HG03469 (cell line): ENCODE measurements at regions not wholly inside any gene's neighbourhood (a gene's known extent, or its start where the extent isn't known, plus 50 kb on each side); places are given as distances from the start of the nearest gene placed in this dataset.

Experiments
- ATAC-seq: cut with Tn5 transposase; IDR thresholded peaks from one replicate; pipeline ENCODE4 v1.9.1; 2021; ENCODE audit warnings: mild to moderate bottlenecking, moderate library complexity, moderate number of reproducible peaks; ENCODE audit not compliant: unreplicated experiment

DNA sequence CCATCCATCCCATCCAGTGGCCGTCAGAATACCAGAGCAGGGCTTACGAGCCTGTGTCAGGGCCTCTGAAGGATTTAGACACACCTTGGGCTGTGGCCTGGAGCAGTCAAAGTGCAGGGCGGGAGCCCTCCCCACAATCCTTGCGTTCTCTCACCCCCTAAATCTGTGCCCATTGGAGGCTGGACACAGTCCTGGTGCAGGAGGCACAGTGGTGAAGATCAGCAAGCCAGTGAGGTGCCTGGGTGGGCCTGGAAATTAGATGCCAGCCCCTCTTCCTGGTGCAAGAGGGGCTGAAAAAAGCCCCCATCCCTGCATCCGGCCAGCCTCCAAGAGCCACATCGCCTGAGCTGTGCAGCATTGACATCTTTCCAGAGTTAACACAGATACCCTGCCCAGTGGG, 1045.8 kb downstream of the TBC1D22A start:
- no peak for ATAC-seq

GRCh38 chr22:47807506-47807905, 1045.1 kb downstream of the TBC1D22A start:
- no peak for ATAC-seq

DNA sequence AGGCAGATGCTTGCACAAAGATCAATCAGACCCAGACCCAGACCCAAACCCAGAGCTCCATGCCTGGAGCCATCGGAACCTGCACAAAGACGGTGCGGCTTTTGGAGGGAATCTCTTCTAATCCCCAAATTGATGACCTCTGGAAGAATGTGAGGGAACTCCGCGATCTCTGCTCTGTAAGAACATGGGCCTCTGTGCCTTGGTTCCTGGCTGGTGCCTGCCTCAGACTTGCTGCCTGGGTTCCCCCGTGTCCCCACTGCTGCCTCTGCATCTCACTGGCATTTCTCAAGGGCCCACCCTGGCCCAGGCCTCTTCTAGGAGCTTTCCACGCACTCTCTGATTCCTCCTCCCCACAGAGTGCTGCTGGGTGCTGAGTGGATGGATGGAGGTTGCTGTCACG, 1044.4 kb downstream of the TBC1D22A start:
- ATAC-seq = no peak

GRCh38 chr22:47805394-47805935, 1043.0 kb downstream of the TBC1D22A start:
- ATAC-seq = no peak

DNA sequence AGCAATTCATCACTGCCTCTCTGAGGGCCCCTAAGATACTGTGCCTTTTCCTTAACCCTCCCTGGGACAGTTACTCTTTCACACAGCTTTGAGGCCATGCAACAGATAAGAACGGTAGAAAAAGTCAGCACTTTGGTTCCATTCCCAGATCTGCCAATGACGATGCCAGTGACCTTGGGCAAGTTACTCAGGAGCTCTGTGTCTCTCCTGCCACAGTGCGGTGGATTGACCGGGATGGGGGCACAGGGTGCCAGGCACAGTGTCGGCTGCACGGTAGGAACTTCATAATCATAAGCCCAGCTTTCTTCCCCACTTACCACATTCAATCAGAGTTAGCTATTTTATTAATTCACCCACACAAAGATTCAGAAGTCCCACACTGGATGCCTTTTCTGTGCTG, 1041.8 kb downstream of the TBC1D22A start:
- no peak for ATAC-seq

DNA sequence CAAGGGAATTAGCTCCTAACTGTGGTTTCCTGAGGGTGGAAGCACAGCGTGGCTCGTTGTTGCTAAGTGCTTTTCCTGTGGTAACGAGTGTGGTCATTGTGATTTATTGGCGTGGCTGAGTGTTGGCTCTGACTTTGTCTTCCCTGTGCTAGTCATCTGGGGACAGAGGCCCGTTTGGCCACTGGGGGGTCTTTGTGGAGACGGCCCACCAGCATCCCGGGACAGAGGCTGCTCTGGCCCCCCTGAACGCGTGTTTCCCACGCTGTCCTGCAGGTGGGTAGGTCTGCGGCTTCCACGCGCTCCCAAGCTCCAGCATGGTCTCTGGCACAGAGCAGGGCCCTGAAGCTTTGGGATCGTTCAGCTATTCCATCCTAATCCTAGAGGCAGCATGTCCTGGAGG, 1040.0 kb downstream of the TBC1D22A start:
- ATAC-seq = no peak

- no peak for ATAC-seq
Observed at GRCh38 chr22:47801541-47802245, 1039.2 kb downstream of the TBC1D22A start.

DNA sequence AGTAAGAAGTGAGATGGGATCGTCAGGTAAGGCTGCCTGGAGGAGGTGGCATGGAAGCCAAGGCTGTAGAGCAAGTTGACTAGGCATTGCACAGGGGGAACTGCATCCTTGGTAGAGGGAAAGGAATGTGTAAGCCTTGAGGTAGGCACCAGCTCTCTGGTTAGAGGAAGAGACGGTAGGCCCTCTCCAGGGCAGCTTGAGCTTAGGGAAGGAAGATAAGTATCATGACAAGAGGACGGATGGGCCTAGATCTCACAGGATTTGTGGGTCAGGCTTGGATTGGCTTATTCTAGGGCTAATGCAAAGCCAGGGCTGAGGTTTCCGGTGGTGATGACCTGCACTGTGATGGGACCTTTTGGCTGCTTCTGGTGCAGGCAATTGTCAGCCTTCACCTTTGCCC, 1035.8 kb downstream of the TBC1D22A start:
- no peak for ATAC-seq

DNA sequence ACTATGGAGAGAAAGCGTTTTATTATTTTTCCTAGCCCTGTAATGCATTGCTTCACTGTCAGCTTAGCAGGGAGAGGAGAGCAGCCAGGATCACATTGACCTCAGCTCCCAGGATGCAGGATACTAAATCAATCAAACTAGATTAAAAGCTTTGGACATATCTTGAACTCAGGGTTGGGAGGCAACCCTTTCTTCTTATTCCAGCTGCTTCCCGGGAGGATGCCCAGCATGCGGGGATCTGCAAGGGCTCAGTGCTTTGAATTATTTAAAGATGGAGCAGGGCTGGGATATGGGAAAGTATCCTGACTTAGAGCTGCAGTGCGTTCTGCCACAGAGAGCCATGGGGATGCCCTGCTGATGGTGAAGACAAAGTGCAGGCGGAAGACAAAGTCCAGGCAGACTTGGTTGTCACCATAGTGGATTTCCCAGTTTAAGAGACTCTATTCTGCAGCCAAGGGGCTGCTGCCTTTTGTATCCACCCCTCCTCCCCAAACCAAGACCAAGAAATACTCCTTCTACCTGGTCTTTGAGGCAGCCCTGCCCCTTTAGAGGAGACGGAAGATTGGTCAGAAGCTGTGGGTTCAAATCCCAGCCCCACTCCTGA, 1035.0 kb downstream of the TBC1D22A start:
- ATAC-seq = no peak

DNA sequence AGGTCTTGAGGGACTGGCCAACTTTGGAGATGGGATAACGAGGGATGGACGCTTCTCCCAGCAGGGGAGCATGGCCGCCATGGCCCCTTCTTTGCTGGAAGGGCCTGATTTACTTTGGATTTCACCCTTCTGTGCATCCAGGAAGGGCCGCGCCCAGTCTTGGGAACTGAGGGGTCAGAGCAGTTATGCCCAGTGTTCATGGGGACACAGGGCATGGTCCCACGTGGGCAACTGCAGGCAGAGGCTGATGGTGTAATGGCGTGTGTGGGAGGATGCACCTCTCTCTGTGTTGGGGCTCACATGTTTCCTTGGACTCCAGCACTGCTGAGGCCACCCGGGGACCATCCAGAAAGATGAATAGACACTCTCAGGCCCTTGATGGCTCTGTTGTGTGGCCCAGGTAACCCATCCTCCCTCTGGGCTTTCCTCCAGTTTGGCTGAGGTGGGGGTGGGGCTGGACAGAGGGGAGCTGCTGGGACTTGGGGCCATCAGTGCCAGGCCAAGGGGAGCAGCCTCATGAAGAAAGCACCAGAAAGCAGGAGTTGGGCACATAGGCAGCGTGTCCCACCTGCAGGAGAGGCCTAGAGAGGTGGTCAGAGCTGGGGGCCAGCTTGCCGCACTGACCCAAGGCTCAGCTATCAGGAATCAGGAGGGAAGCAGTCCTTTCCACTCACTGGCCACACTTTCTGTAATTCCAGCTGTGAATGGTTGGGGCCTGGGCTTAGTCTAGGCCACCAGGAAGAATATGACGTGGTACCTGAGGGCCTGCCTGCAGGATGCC, 1033.9 kb downstream of the TBC1D22A start:
- no peak for ATAC-seq

GRCh38 chr22:47795477-47796127, 1033.2 kb downstream of the TBC1D22A start:
- no peak for ATAC-seq

DNA sequence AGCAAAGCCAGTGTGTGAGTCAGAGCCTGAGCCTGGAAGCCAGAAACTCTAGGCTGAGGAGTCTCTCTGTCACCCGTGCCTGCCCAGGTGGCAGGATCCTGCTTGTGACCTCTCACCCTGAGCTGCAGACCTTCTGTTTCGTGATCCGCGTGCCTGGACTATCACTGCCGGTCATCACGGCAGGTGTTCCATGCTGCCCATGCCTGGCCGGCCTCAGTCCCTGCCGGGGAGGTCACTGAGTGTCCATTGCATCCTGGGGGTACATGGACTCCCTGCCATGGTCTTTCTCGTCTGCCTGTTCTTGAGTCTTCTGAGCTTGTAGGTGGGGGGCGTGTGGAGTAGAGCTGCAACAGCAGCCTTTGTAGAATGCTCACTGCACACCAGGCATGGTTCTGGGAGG, 1032.4 kb downstream of the TBC1D22A start:
- no peak for ATAC-seq

GRCh38 chr22:47793304-47794101, 1031.1 kb downstream of the TBC1D22A start:
- ATAC-seq = no peak

- ATAC-seq = no peak
Observed at GRCh38 chr22:47789171-47789570, 1026.7 kb downstream of the TBC1D22A start.

- no peak for ATAC-seq
Observed at GRCh38 chr22:47788461-47788860, 1026.0 kb downstream of the TBC1D22A start.

GRCh38 chr22:47787501-47788227, 1025.2 kb downstream of the TBC1D22A start:
- no peak for ATAC-seq

GRCh38 chr22:47786650-47787290, 1024.3 kb downstream of the TBC1D22A start:
- ATAC-seq = no peak

GRCh38 chr22:47784991-47785390, 1022.5 kb downstream of the TBC1D22A start:
- no peak for ATAC-seq

GRCh38 chr22:47784367-47784983, 1022.0 kb downstream of the TBC1D22A start:
- no peak for ATAC-seq
